H9 (cell line): ENCODE measurements at regions not wholly inside any gene's neighbourhood (a gene's known extent, or its start where the extent isn't known, plus 50 kb on each side); places are given as distances from the start of the nearest gene placed in this dataset.
"Not testable (repeated sequence)": the region's sequence is repeated elsewhere in the genome, so short reads cannot be mapped to it uniquely, and the experiment has no call there.

Source experiments
- DNase-seq: peaks from one replicate; pipeline ENCODE4 v3.0.0-alpha.2; 2017
- H2AFZ ChIP-seq: one replicate; pipeline ENCODE4 v1.6.1; 2013; ENCODE audit warnings: mild to moderate bottlenecking, low read length, control low read depth, moderate library complexity
- H2AK5ac ChIP-seq: 2 replicates; pipeline ENCODE4 v1.6.1; 2013; ENCODE audit warnings: low read length, control low read depth, mixed read lengths; ENCODE audit not compliant: insufficient read length
- H2BK120ac ChIP-seq: one replicate; pipeline ENCODE4 v1.6.1; 2013; ENCODE audit warnings: low read depth, mild to moderate bottlenecking, low read length, control low read depth, inconsistent platforms; ENCODE audit not compliant: poor library complexity, severe bottlenecking
- H2BK12ac ChIP-seq: 2 replicates; pipeline ENCODE4 v1.6.1; 2013; ENCODE audit warnings: low read length, control low read depth, mixed read lengths, low read depth; ENCODE audit not compliant: insufficient read length
- H2BK15ac ChIP-seq: 2 replicates; pipeline ENCODE4 v1.6.1; 2013; ENCODE audit warnings: low read depth, low read length, control low read depth
- H2BK20ac ChIP-seq: one replicate; pipeline ENCODE4 v1.6.1; 2013; ENCODE audit warnings: low read depth, mild to moderate bottlenecking, low read length, control low read depth, inconsistent platforms; ENCODE audit not compliant: poor library complexity, severe bottlenecking
- H2BK5ac ChIP-seq: 2 replicates; pipeline ENCODE4 v1.6.1; 2013; ENCODE audit warnings: low read length, control low read depth, mixed read lengths; ENCODE audit not compliant: insufficient read length
- H3K14ac ChIP-seq: 2 replicates; pipeline ENCODE4 v1.6.1; 2013; ENCODE audit warnings: low read length, control low read depth; ENCODE audit not compliant: insufficient read depth
- H3K18ac ChIP-seq: 2 replicates; pipeline ENCODE4 v1.6.1; 2013; ENCODE audit warnings: low read depth, mild to moderate bottlenecking, mixed read lengths, low read length, control low read depth; ENCODE audit not compliant: insufficient read length
- H3K23ac ChIP-seq: 2 replicates; pipeline ENCODE4 v1.6.1; 2013; ENCODE audit warnings: low read length, control low read depth, mixed read lengths, low read depth; ENCODE audit not compliant: insufficient read length
- H3K23me2 ChIP-seq: 2 replicates; pipeline ENCODE4 v1.6.1; 2013; ENCODE audit warnings: low read depth, mild to moderate bottlenecking, mixed read lengths, low read length, control low read depth; ENCODE audit not compliant: insufficient read length, poor library complexity, severe bottlenecking
- H3K27ac ChIP-seq: 2 replicates; pipeline ENCODE4 v1.5.1; 2013; ENCODE audit warnings: low read length, control low read depth, mixed read lengths, low read depth; ENCODE audit not compliant: insufficient read length
- H3K27me3 ChIP-seq: 2 replicates; pipeline ENCODE4 v1.6.1; 2013; ENCODE audit warnings: low read length, control low read depth, inconsistent platforms; ENCODE audit not compliant: insufficient read depth
- H3K4ac ChIP-seq: 2 replicates; pipeline ENCODE4 v1.6.1; 2013; ENCODE audit warnings: low read depth, mild to moderate bottlenecking, control low read depth, inconsistent platforms, low read length, moderate library complexity
- H3K4me1 ChIP-seq: 2 replicates; pipeline ENCODE4 v1.6.1; 2013; ENCODE audit warnings: low read length, control low read depth, inconsistent platforms; ENCODE audit not compliant: insufficient read depth
- H3K4me2 ChIP-seq: 2 replicates; pipeline ENCODE4 v1.6.1; 2013; ENCODE audit warnings: low read length, control low read depth, mixed read lengths; ENCODE audit not compliant: insufficient read length, insufficient read depth
- H3K56ac ChIP-seq: 2 replicates; pipeline ENCODE4 v1.6.1; 2013; ENCODE audit warnings: low read depth, mild to moderate bottlenecking, mixed read lengths, low read length, control low read depth; ENCODE audit not compliant: insufficient read length
- H3K79me1 ChIP-seq: 2 replicates; pipeline ENCODE4 v1.6.1; 2013; ENCODE audit warnings: low read depth, mild to moderate bottlenecking, moderate library complexity, low read length, control low read depth, inconsistent platforms; ENCODE audit not compliant: insufficient read depth, poor library complexity, severe bottlenecking
- H3K79me2 ChIP-seq: 2 replicates; pipeline ENCODE4 v1.6.1; 2013; ENCODE audit warnings: low read length, control low read depth, inconsistent platforms; ENCODE audit not compliant: insufficient read depth
- H3K9ac ChIP-seq: 2 replicates; pipeline ENCODE4 v1.6.1; 2013; ENCODE audit warnings: low read length, control low read depth, mixed read lengths; ENCODE audit not compliant: insufficient read length; ENCODE audit errors: extremely low read depth
- H3K9me3 ChIP-seq: one replicate; pipeline ENCODE4 v1.6.1; 2013; ENCODE audit warnings: low read depth, low read length, inconsistent platforms; ENCODE audit not compliant: control insufficient read depth
- H3T11ph ChIP-seq: one replicate; pipeline ENCODE4 v1.6.1; 2013; ENCODE audit warnings: mild to moderate bottlenecking, low read length, control low read depth, inconsistent platforms
- H4K20me1 ChIP-seq: one replicate; pipeline ENCODE4 v1.6.1; 2013; ENCODE audit not compliant: control insufficient read depth, insufficient read length, insufficient read depth
- H4K5ac ChIP-seq: 2 replicates; pipeline ENCODE4 v1.6.1; 2013; ENCODE audit warnings: low read depth, mild to moderate bottlenecking, mixed read lengths, low read length, control low read depth; ENCODE audit not compliant: insufficient read length
- H4K8ac ChIP-seq: replicated peaks from 2 replicates; pipeline ENCODE4 v1.6.1; 2013; ENCODE audit warnings: low read length, control low read depth, mixed read lengths, low read depth; ENCODE audit not compliant: insufficient read length
- H4K91ac ChIP-seq: 2 replicates; pipeline ENCODE4 v1.6.1; 2013; ENCODE audit warnings: low read depth, mild to moderate bottlenecking, moderate library complexity, mixed read lengths, low read length, control low read depth; ENCODE audit not compliant: insufficient read length
- H3K27ac Mint-ChIP-seq, 3 experiments: 2 replicates in 2 of 3; 3 replicates in 1 of 3; pipeline ENCODE4 v1.8.0; 2020 to 2021; ENCODE audit warnings: mixed read lengths in 3 of 3, mild to moderate bottlenecking in 1 of 3, moderate library complexity in 1 of 3
- H3K27me3 Mint-ChIP-seq: 2 replicates; pipeline ENCODE4 v1.8.0; 2021; ENCODE audit warnings: low read depth, mild to moderate bottlenecking, moderate library complexity, mixed read lengths
- H3K36me3 Mint-ChIP-seq, 3 experiments: 2 replicates in 2 of 3; 3 replicates in 1 of 3; pipeline ENCODE4 v1.8.0; 2020 to 2021; ENCODE audit warnings: low read depth in 3 of 3, mixed read lengths in 3 of 3; ENCODE audit not compliant: insufficient read depth in 1 of 3
- H3K4me1 Mint-ChIP-seq, 2 experiments: 2 replicates each; pipeline ENCODE4 v1.8.0; 2020; ENCODE audit warnings: mixed read lengths in 2 of 2
- H3K4me3 Mint-ChIP-seq, 2 experiments: 2 replicates in 1 of 2; 3 replicates in 1 of 2; pipeline ENCODE4 v1.8.0; 2020 to 2021; ENCODE audit warnings: mild to moderate bottlenecking in 2 of 2, mixed read lengths in 2 of 2, moderate library complexity in 1 of 2
- H3K9me3 Mint-ChIP-seq, 2 experiments: 2 replicates in 1 of 2; 3 replicates in 1 of 2; pipeline ENCODE4 v1.8.0; 2020; ENCODE audit warnings: mild to moderate bottlenecking in 2 of 2, mixed read lengths in 2 of 2, moderate library complexity in 1 of 2
- CTCF ChIP-seq: fragments of 200-600 bp; sonication (generic); conservative IDR thresholded peaks from 3 replicates; pipeline ENCODE4 v1.8.0; 2021; ENCODE audit warnings: antibody characterized with exemption, mild to moderate bottlenecking
- WGBS: extraction: QIAGEN DNeasy Blood & Tissue Kit; methylation state at CpG from one replicate; pipeline ENCODE4 v1.1.7; 2013; ENCODE audit warnings: missing lambda C conversion rate, low lambda C conversion rate, mixed read lengths; ENCODE audit not compliant: insufficient read length; ENCODE audit errors: extremely low coverage; 5-methylcytosine and 5-hydroxymethylcytosine counted together

GRCh38 chr6:154938221-154938580, 56.9 kb upstream of the TIAM2 start:
- H3K4ac ChIP-seq: no peak overlapping the region
- H3K18ac ChIP-seq: no peak overlapping the region
- no peaks in the 10 kb centered on the region for H3K4me1 ChIP-seq
- H2BK120ac ChIP-seq: no peak overlapping the region
- no peak overlapping the region for H2BK15ac ChIP-seq
- H3K27me3 Mint-ChIP-seq: no peaks in the 10 kb centered on the region
- H3K36me3 Mint-ChIP-seq: no peaks in the 10 kb centered on the region
- H3K27ac ChIP-seq: no peak overlapping the region
- no peaks in the 10 kb centered on the region for H3K79me2 ChIP-seq
- no peak overlapping the region for H2BK12ac ChIP-seq
- H4K8ac ChIP-seq: no peak overlapping the region
- peaks cover 3 to 7% of the 10 kb centered on the region in 2 experiments; a peak in 3 of 4 replicates for H3K4me1 Mint-ChIP-seq
- TF ChIP-seq CTCF: no peak
- H2BK5ac ChIP-seq: no peak overlapping the region
- no peaks in the 10 kb centered on the region for H3K27me3 ChIP-seq
- no peak overlapping the region for H3K14ac ChIP-seq
- no peak overlapping the region for H3K9ac ChIP-seq
- H4K20me1 ChIP-seq: no peaks in the 10 kb centered on the region
- H3K23me2 ChIP-seq: no peaks in the 10 kb centered on the region
- no peak overlapping the region for H3K4me2 ChIP-seq
- H3K23ac ChIP-seq: no peak overlapping the region
- no peak overlapping the region for H2AK5ac ChIP-seq
- DNase-seq: no peak
- no peaks in the 10 kb centered on the region for H3K9me3 ChIP-seq
- no peak overlapping the region for H3K27ac Mint-ChIP-seq
- no peak overlapping the region for H2AFZ ChIP-seq
- no peaks in the 10 kb centered on the region for H3K79me1 ChIP-seq
- H4K5ac ChIP-seq: no peak overlapping the region
- H2BK20ac ChIP-seq: no peak overlapping the region
- no CpG with 5 or more reads among the region's 9 CpGs for WGBS
- no peak overlapping the region for H4K91ac ChIP-seq
- no peak overlapping the region for H3T11ph ChIP-seq
- no peaks in the 10 kb centered on the region; a peak in 1 of 5 replicates for H3K9me3 Mint-ChIP-seq
- no peak overlapping the region for H3K4me3 Mint-ChIP-seq
- H3K56ac ChIP-seq: no peak overlapping the region

GRCh38 chr6:154938727-154939285, 56.3 kb upstream of the TIAM2 start:
- not testable (repeated sequence) for H3K4me1 Mint-ChIP-seq, H3K27ac ChIP-seq, H4K8ac ChIP-seq, H3K9me3 Mint-ChIP-seq, H3K27ac Mint-ChIP-seq, H3K23ac ChIP-seq, H3K56ac ChIP-seq, H3K4me2 ChIP-seq, H4K91ac ChIP-seq, H3T11ph ChIP-seq, H3K18ac ChIP-seq, H2BK5ac ChIP-seq, H2BK20ac ChIP-seq, H2BK12ac ChIP-seq, H3K4ac ChIP-seq, H3K79me2 ChIP-seq, H2AFZ ChIP-seq, H3K14ac ChIP-seq, H3K23me2 ChIP-seq, H3K4me3 Mint-ChIP-seq, H4K20me1 ChIP-seq, H3K9ac ChIP-seq, H2BK120ac ChIP-seq, H3K27me3 ChIP-seq, DNase-seq, H3K4me1 ChIP-seq, H3K79me1 ChIP-seq, H3K36me3 Mint-ChIP-seq, H4K5ac ChIP-seq, H2BK15ac ChIP-seq, H2AK5ac ChIP-seq, H3K27me3 Mint-ChIP-seq, H3K9me3 ChIP-seq
- no CpG with 5 or more reads among the region's 16 CpGs for WGBS
